ENCODE measurements at regions not wholly inside any gene's neighbourhood (a gene's known extent, or its start where the extent isn't known, plus 50 kb on each side); places are given as distances from the start of the nearest gene placed in this dataset.

- DNase-seq (ENCODE audit: low read depth in 2 of 2) = no peak
Observed at GRCh38 chr13:103291798-103292572, 225.8 kb upstream of the SLC10A2 start.

GRCh38 chr13:103291226-103291625 is 225.0 kb upstream of the SLC10A2 start:
- no peak for DNase-seq (ENCODE audit: low read depth in 2 of 2)

DNA sequence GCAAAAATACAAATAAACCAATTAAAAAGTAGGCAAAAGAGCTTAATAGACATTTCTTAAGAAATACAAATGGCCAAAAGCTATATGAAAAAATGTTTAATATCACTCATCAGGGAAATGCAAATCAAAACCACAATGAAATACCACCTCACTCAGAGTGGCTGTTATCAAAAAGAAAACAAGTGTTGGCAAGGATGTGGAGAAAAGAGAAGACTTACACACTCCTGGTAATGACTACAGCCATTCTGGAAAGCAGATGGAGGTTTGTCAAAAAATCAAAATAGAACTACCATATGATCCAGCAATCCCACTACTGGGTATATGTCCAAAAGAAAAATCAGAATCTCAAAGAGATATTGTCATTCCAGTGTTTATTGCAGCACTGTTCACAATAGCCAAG is 223.5 kb upstream of the SLC10A2 start:
- DNase-seq (ENCODE audit: low read depth in 2 of 2) = no peak

DNA sequence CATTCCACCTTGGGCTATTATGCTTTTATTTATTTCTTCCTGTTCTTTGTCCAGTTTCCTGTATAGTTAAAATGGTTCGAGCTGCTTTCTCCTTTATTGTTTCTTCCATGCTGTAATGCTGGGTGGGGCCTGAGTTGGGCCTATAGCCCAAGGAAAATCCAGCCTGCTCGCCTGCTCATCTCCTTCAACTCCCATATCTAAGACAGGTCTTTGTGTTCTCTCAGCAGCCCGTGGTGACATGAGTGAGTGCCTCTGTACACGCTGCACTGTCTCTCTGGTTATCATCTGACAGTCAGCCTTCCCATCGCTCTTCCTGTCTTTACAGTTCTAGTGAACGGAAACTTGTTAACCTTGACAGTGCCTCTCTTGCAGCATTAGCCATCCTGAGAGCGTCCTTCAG is 221.9 kb upstream of the SLC10A2 start:
- DNase-seq (ENCODE audit: low read depth in 2 of 2) = no peak

GRCh38 chr13:103287659-103288058 is 221.4 kb upstream of the SLC10A2 start:
- no peak for DNase-seq (ENCODE audit: low read depth in 2 of 2)

GRCh38 chr13:103284466-103284865 is 218.2 kb upstream of the SLC10A2 start:
- DNase-seq (ENCODE audit: low read depth in 2 of 2) = no peak

- no peak for DNase-seq (ENCODE audit: low read depth in 2 of 2)
Observed at GRCh38 chr13:103283451-103283820, 217.2 kb upstream of the SLC10A2 start.

DNA sequence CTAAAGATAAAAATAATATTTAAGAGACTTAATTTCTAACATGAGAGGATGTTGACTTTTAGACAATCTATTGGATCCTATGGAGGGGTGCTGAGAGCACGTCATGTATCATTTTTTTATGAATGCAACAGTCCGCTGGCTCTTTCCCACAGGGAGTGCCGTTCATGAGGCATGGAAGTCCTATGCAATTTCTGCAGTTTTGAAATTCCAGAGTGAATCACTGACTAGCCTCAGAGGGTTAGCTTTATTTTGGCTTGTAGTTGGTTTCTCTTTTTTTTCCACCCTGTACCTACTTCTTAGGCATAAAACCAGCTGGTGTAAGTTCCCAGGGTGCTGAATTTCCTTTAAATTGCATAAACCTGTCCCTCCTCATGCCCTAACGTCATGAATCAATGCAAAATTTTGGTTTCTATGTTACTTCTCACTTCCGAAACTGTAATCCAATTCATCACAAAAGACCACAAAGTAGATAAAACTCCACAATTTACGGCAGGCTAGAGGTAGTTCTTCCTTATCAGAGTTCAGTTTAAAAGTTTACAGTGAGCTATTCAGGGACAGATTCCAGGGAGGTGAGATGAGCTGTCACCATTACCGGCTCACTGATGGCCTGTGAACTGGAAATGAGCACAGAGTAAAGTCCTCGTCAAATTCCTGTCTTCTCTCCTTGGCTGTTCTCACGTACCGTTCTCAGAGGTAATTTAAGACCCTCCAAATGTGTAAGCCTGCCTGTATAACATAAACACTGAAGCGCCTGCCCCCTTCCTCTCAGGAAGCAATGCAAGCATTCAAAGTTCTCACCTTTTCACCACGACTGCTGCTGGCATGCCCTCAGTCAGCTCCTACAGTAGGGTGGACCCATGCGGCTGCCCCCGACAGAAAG is 216.6 kb upstream of the SLC10A2 start:
- DNase-seq (ENCODE audit: low read depth in 2 of 2) = no peak

- DNase-seq (ENCODE audit: low read depth in 2 of 2) = no peak
Observed at GRCh38 chr13:103277959-103278694, 211.9 kb upstream of the SLC10A2 start.

DNA sequence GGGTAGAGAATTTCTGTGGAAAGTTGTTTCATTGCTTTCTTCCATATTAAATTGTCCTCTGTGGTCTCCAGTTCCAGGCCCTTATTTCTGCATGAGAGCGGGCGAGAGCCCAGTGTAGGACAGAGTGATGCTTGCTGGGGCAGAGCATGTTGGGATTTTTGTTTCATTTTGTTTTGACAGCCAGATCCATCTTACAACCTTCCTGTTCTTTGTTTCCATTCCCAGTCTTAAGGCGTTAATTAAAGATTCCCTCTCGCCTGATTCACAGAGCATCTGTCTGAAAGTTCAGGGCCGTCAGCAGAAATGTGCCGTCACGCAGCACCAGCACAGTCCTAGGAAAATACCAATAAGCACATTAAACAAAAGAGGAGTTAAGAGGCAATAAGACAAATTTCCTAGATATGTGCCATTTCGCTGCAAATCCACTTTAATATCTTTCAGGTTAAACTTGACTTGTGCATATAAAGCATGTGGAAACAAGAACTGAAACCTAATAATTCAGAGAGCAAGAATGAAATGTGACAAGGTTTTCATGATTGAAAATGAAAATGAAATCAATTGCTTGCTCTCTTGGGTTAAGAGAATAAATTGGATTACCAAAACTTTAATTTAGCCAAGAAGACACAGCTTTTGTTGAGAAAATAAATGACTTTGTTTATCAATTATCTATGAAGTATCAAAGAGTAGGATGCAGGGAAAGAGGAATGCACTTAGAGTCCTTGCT is 210.7 kb upstream of the SLC10A2 start:
- no peak for DNase-seq (ENCODE audit: low read depth in 2 of 2)

GRCh38 chr13:103275722-103276121 is 209.5 kb upstream of the SLC10A2 start:
- no peak for DNase-seq (ENCODE audit: low read depth in 2 of 2)

- no peak for DNase-seq (ENCODE audit: low read depth in 2 of 2)
Observed at GRCh38 chr13:103275081-103275480, 208.9 kb upstream of the SLC10A2 start.

DNA sequence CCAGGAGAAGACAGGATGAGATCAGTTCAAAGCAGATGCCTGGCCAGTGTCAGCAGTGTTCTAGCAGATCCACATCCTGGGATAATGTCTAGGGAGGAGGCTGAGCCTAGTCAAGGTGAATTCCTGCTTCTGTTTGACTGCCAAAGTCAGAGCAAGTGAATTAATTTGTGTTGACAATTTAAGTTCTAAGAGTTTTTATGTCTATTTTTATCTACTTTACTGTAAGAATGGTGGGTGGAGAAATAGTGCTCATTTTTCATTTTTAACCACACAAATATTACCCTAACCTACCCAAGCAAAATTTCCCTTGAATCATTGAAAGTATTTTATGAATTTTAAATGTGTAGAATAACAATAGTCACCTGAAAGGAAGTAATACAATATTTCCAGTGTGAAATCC is 207.6 kb upstream of the SLC10A2 start:
- no peak for DNase-seq (ENCODE audit: low read depth in 2 of 2)

- no peak for DNase-seq (ENCODE audit: low read depth in 2 of 2)
Observed at GRCh38 chr13:103272770-103273169, 206.6 kb upstream of the SLC10A2 start.

GRCh38 chr13:103263448-103263847 is 197.2 kb upstream of the SLC10A2 start:
- DNase-seq (ENCODE audit: low read depth in 2 of 2) = no peak

- DNase-seq (ENCODE audit: low read depth in 2 of 2) = no peak
Observed at GRCh38 chr13:103255587-103256301, 189.5 kb upstream of the SLC10A2 start.

GRCh38 chr13:103250071-103250470 is 183.9 kb upstream of the SLC10A2 start:
- DNase-seq (ENCODE audit: low read depth in 2 of 2) = no peak

DNA sequence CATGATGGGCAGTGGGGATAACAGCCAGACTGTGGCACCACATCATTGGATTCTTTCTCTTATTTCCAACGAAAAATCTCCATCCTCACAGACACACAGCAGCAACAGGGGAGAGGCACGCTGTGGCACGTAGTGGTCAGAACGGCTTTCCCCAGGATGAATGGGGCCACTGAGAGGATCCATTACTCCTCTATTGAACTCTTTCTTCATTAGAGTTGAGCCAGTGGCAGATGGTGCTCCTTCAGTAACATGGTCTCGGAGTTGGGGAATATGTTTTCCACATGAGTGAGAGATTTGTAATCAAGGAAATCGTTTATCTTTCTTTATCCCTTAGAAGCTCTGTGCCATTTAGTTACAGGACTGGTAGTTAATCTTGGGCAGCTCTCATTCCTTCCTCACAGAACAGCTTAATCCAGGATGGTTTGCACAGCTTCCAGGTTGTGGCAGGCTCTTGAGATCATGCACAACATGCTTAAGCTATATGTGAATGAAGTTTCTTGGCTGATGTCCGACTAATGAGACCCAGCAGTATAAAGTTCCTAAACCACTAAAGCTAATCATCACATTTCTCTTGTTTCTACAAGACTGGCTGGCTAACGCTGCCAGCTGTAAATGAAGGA is 180.5 kb upstream of the SLC10A2 start:
- DNase-seq (ENCODE audit: low read depth in 2 of 2) = no peak

- DNase-seq (ENCODE audit: low read depth in 2 of 2) = no peak
Observed at GRCh38 chr13:103243495-103243894, 177.3 kb upstream of the SLC10A2 start.

- DNase-seq (ENCODE audit: low read depth in 2 of 2) = no peak
Observed at GRCh38 chr13:103238441-103238840, 172.2 kb upstream of the SLC10A2 start.

- DNase-seq (ENCODE audit: low read depth in 2 of 2) = no peak
Observed at GRCh38 chr13:103236213-103236612, 170.0 kb upstream of the SLC10A2 start.

Data from stimulated activated CD4-positive, alpha-beta T cell treated with anti-CD3 and anti-CD28 coated beads, Interleukin-12 subunit alpha, Interleukin-12 subunit beta, amount 100 ng/mL, for 24 hours (primary cell).